ENCODE measurements at regions not wholly inside any gene's neighbourhood (a gene's known extent, or its start where the extent isn't known, plus 50 kb on each side); places are given as distances from the start of the nearest gene placed in this dataset.

DNA sequence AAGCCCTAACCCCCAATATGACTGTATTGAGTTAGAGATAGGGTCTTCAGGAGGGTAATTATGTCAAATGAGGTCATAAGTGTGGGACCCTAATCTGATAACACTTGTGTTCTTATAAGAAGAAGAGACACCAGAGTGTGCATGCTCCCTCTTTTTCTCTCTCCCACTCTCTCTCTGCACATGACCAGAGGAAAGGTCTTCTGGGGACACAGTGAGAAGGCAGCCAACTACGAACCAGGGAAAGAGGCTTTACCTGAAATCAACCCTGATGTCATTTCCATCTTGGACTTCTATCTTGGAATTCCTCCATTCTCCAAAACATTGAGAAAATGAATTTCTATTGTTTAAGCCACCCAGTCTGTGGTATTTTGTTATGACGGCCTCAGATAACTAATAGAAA is 97.2 kb upstream of the MAD2L1 start:
- no peak for DNase-seq
- TF ChIP-seq POLR2A (IDR thresholded peaks at IDR 0.05) (no peak), POLR2AphosphoS5 (IDR thresholded peaks at IDR 0.05) (no peak), EP300 (IDR thresholded peaks at IDR 0.05) (no peak)
- TF ChIP-seq, protein P1, sequence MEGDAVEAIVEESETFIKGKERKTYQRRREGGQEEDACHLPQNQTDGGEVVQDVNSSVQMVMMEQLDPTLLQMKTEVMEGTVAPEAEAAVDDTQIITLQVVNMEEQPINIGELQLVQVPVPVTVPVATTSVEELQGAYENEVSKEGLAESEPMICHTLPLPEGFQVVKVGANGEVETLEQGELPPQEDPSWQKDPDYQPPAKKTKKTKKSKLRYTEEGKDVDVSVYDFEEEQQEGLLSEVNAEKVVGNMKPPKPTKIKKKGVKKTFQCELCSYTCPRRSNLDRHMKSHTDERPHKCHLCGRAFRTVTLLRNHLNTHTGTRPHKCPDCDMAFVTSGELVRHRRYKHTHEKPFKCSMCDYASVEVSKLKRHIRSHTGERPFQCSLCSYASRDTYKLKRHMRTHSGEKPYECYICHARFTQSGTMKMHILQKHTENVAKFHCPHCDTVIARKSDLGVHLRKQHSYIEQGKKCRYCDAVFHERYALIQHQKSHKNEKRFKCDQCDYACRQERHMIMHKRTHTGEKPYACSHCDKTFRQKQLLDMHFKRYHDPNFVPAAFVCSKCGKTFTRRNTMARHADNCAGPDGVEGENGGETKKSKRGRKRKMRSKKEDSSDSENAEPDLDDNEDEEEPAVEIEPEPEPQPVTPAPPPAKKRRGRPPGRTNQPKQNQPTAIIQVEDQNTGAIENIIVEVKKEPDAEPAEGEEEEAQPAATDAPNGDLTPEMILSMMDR (IDR thresholded peaks at IDR 0.05) = no peak

DNA sequence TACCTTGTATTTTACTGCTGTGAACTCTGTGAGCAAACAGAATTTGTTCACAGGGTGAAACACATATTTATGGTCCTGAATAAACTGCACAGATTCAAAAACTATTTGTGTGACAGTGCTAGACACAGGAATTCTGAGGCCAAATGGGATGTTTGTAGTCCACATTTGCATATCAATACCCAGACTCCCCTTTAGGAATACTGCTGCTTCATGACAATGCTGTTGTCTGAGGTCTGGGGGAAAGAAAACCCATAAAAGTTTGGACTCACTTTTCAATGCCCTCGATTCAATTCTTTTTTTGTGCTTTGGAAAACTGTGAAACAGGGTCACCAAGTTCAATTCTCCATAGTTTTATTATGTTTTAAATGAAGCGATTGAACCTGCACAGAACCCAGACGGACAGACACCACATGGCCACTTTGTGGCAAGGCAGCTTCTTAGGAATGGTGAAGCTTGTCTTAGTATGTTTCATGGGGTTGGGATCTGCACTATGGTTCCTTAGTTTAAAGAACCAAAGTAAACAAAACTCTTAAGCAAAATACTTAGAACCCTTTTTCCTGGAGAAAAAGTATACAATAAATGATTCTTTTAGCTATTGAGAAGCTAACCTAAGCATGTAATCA is 92.3 kb upstream of the MAD2L1 start:
- no peaks in the 10 kb centered on the region for H3K27me3 ChIP-seq
- no peak for ATAC-seq (ENCODE audit: low FRiP score in 2 of 2)
- no peak overlapping the region for H3K4me3 ChIP-seq
- no peaks in the 10 kb centered on the region for H3K4me1 ChIP-seq
- no peak for TF ChIP-seq POLR2AphosphoS5 (IDR thresholded peaks at IDR 0.05)
- no peak for TF ChIP-seq POLR2A (IDR thresholded peaks at IDR 0.05)
- TF ChIP-seq, protein P1 (IDR thresholded peaks at IDR 0.05) = no peak
- TF ChIP-seq EP300 (IDR thresholded peaks at IDR 0.05) = no peak
- H3K9me3 ChIP-seq = no peaks in the 10 kb centered on the region
- H3K36me3 ChIP-seq = no peaks in the 10 kb centered on the region
- WGBS, 2 donors = 82 to 92% methylated on average over 3 of the region's 3 CpGs
- H3K27ac ChIP-seq = no peak overlapping the region
- no peak for DNase-seq

More for the DNA sequence above, 97.2 kb upstream of the MAD2L1 start:
- WGBS, 2 donors = 69 to 78% methylated on average over 2 of the region's 2 CpGs
- Histone ChIP-seq H3K4me3 (no peak overlapping the region), H3K36me3 (no peaks in the 10 kb centered on the region), H3K27me3 (no peaks in the 10 kb centered on the region), H3K4me1 (no peaks in the 10 kb centered on the region), H3K27ac (no peak overlapping the region), H3K9me3 (no peaks in the 10 kb centered on the region)
- ATAC-seq (ENCODE audit: low FRiP score in 2 of 2) = no peak

DNA sequence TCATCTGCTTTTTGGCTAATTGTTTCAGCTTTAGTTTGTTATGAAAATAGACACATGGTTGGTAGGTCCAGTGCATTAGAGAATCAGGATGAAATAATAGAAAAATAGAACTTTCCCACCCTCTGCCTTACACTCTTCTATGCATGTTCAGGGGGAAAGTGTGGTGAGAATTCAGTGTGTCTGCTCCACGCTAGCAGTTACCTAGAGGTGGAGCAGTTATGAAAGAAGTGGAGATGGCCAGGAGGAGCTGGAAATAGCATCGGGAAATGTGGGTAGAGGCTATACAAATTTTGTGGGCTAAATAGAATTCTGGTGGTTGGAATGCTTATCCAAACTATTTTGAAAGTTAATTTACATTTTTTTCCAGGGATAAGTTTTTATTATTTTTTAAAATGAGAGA is 91.4 kb upstream of the MAD2L1 start:
- H3K36me3 ChIP-seq = no peaks in the 10 kb centered on the region
- TF ChIP-seq, protein P1 (IDR thresholded peaks at IDR 0.05) = no peak
- TF ChIP-seq POLR2AphosphoS5 (IDR thresholded peaks at IDR 0.05) (no peak), EP300 (IDR thresholded peaks at IDR 0.05) (no peak), POLR2A (IDR thresholded peaks at IDR 0.05) (no peak)
- no peak overlapping the region for H3K4me3 ChIP-seq
- WGBS, 2 donors = 79 to 86% methylated on average over 2 of the region's 2 CpGs
- no peaks in the 10 kb centered on the region for H3K9me3 ChIP-seq
- no peak overlapping the region for H3K27ac ChIP-seq
- ATAC-seq (ENCODE audit: low FRiP score in 2 of 2) (no peak), DNase-seq (no peak)
- no peaks in the 10 kb centered on the region for H3K4me1 ChIP-seq
- H3K27me3 ChIP-seq = no peaks in the 10 kb centered on the region

DNA sequence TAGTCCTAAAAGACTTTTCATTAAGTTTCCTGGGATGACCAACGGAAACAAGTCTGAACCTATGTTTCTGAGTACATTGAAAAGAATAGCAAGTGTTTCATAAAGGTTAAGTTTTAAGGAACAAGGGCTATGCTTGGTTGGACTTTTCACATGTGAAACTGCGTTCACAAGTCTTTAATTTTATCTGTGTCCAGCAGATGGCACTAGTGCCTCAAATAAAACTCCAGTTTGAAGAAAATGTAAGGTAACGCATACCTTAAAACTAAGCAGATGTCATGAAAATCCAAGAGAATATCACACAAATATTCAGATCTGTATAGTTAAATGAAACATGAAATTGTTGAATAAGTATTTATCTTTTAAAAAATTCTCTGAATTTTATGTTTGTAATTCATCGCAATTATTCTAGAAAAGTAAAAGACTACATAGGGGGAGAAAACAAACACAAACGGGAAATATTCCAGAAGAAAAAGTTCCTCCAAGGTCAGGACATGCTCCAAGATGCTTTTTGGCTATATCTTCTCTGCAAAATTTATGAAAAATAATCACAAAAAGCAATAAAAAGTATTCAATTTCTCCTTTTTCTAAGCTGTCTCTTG is 89.6 kb upstream of the MAD2L1 start:
- H3K27me3 ChIP-seq = no peaks in the 10 kb centered on the region
- DNase-seq (no peak), ATAC-seq (ENCODE audit: low FRiP score in 2 of 2) (peak in 1 of 2 donors; percentile 63)
- TF ChIP-seq POLR2A (IDR thresholded peaks at IDR 0.05) (no peak), POLR2AphosphoS5 (IDR thresholded peaks at IDR 0.05) (no peak), EP300 (IDR thresholded peaks at IDR 0.05) (no peak)
- TF ChIP-seq, protein P1 (IDR thresholded peaks at IDR 0.05) = peak; percentile 46 to 73 (median 63)
- WGBS, 2 donors = 30 to 34% methylated on average over 5 of the region's 5 CpGs
- H3K9me3 ChIP-seq = no peaks in the 10 kb centered on the region
- no peak overlapping the region for H3K4me3 ChIP-seq
- no peaks in the 10 kb centered on the region for H3K4me1 ChIP-seq
- H3K36me3 ChIP-seq = no peaks in the 10 kb centered on the region
- H3K27ac ChIP-seq = no peak overlapping the region

DNA sequence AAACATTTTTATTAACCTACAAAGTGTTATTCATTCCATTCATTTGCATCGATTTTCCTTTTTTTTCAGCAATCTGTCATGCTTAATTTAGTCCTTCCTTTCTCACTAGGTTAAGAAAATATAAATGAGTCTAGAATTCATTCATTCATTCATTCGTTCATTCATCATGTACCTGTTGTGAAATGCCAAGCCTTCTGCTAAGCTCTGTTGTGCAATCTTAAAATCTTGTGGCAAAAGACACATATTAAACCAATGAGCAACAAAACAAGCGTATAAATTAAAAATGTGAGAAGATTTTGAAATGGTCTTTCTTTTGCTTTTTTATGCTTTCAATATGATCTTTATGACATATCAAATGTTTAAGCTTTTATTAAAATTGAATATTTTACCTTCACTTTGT is 88.6 kb upstream of the MAD2L1 start:
- Histone ChIP-seq H3K4me3 (no peak overlapping the region), H3K4me1 (no peaks in the 10 kb centered on the region), H3K36me3 (no peaks in the 10 kb centered on the region), H3K27ac (no peak overlapping the region), H3K27me3 (no peaks in the 10 kb centered on the region), H3K9me3 (no peaks in the 10 kb centered on the region)
- no peak for TF ChIP-seq EP300 (IDR thresholded peaks at IDR 0.05)
- TF ChIP-seq, protein P1 (IDR thresholded peaks at IDR 0.05) = no peak
- TF ChIP-seq POLR2AphosphoS5 (IDR thresholded peaks at IDR 0.05) = no peak
- no peak for TF ChIP-seq POLR2A (IDR thresholded peaks at IDR 0.05)
- no peak for DNase-seq
- 69 to 79% methylated on average over 3 of the region's 3 CpGs for WGBS, 2 donors
- no peak for ATAC-seq (ENCODE audit: low FRiP score in 2 of 2)
